Stomach (tissue), 8 donors: ENCODE measurements at regions not wholly inside any gene's neighbourhood (a gene's known extent, or its start where the extent isn't known, plus 50 kb on each side); places are given as distances from the start of the nearest gene placed in this dataset.

Experiments used
- DNase-seq, 2 donors: peaks; one replicate each; pipeline versions ENCODE4 v3.0.0 to v3.0.0-alpha.2; 2013 to 2019
- H3K27ac ChIP-seq, 5 donors: fragments of 200-600 bp in 4 of 5; sonication (generic) in 4 of 5; one replicate each; pipeline ENCODE4 v1.5.1; 2013 to 2019; ENCODE audit warnings: mild to moderate bottlenecking in 1 of 5, moderate library complexity in 1 of 5
- H3K27me3 ChIP-seq, 3 donors: fragments of 200-600 bp; sonication (generic); one replicate each; pipeline ENCODE4 v1.5.1; 2017 to 2019; ENCODE audit warnings: mixed run types in 1 of 3
- H3K36me3 ChIP-seq, 4 donors: fragments of 200-600 bp; sonication (generic); 1 replicate in 3 of 4; 2 replicates in 1 of 4; pipeline ENCODE4 v1.5.1; 2016 to 2019
- H3K4me1 ChIP-seq, 4 donors: fragments of 200-600 bp; sonication (generic); one replicate each; pipeline ENCODE4 v1.5.1; 2016 to 2019
- H3K4me3 ChIP-seq, 4 donors: fragments of 200-600 bp; sonication (generic) in 3 of 4; one replicate each; pipeline ENCODE4 v1.5.1; 2016 to 2019; ENCODE audit warnings: mild to moderate bottlenecking in 1 of 4
- H3K9me3 ChIP-seq, 4 donors: fragments of 200-600 bp; sonication (generic); one replicate each; pipeline ENCODE4 v1.5.1; 2016 to 2019
- EP300 ChIP-seq: sonication (generic); formaldehyde crosslinking; IDR thresholded peaks from one replicate; pipeline ENCODE4 v1.6.1; 2017; ENCODE audit warnings: antibody characterized with exemption
- POLR2A ChIP-seq, 4 donors: fragments of 450-650 bp; IDR thresholded peaks; one replicate each; pipeline ENCODE4 v1.6.1; 2016; ENCODE audit warnings: antibody characterized with exemption in 4 of 4, control low read depth in 2 of 4, mild to moderate bottlenecking in 1 of 4, moderate library complexity in 1 of 4
- POLR2AphosphoS5 ChIP-seq, 3 donors: sonication (generic); formaldehyde crosslinking; IDR thresholded peaks; one replicate each; pipeline ENCODE4 v1.6.1; 2016; ENCODE audit warnings: antibody characterized with exemption in 3 of 3
- WGBS, 5 donors: extraction: QIAGEN DNeasy Blood & Tissue Kit in 3 of 5; methylation state at CpG; one replicate each; pipeline versions ENCODE4 v1.1.5 to v1.1.7; 2013 to 2018; 5-methylcytosine and 5-hydroxymethylcytosine counted together
- intact Hi-C: fragments of 100-400 bp; cut with DNase I; formaldehyde crosslinking; loops from one replicate; pipeline ENCODE4 v1.15.1; 2023; ENCODE audit warnings: low total_unique reads
- TF ChIP-seq, protein P1 (sequence below), 7 experiments: fragments of 450-650 bp in 4 of 7; fragments of 200-600 bp in 3 of 7; sonication (generic) in 3 of 7; IDR thresholded peaks; one replicate each; pipeline ENCODE4 v1.5.1; 2016 to 2019; ENCODE audit warnings: antibody characterized with exemption in 7 of 7, control low read depth in 2 of 7, mild to moderate bottlenecking in 1 of 7
- donor health status: healthy with polysubstance abuse.
- donor health status: Bipolar disorder and iron deficiency.
- donor health status: healthy.

DNA sequence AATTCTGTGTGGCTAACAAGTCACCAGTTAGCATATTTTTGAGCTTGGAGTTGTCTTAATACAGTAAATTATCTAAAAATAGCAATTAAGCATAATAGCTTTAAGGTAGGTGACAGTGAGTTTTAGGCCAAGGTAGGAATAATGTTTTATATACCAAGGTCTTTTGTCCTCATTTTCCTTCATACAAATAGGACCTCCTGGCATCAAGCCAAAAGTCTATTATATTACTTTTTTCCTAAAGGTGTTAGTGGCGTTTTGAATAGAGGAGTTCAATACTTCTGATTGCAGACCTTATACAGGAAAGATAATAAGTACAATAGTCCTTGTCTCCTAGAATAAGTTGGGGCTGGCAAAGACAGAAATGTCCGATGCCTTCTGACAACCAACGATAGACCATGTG lies 2277.7 kb downstream of the TP53TG3F start:
- TF ChIP-seq POLR2AphosphoS5 (IDR thresholded peaks at IDR 0.05) (no peak), POLR2A (IDR thresholded peaks at IDR 0.05) (no peak), EP300 (no peak)
- TF ChIP-seq, protein P1, sequence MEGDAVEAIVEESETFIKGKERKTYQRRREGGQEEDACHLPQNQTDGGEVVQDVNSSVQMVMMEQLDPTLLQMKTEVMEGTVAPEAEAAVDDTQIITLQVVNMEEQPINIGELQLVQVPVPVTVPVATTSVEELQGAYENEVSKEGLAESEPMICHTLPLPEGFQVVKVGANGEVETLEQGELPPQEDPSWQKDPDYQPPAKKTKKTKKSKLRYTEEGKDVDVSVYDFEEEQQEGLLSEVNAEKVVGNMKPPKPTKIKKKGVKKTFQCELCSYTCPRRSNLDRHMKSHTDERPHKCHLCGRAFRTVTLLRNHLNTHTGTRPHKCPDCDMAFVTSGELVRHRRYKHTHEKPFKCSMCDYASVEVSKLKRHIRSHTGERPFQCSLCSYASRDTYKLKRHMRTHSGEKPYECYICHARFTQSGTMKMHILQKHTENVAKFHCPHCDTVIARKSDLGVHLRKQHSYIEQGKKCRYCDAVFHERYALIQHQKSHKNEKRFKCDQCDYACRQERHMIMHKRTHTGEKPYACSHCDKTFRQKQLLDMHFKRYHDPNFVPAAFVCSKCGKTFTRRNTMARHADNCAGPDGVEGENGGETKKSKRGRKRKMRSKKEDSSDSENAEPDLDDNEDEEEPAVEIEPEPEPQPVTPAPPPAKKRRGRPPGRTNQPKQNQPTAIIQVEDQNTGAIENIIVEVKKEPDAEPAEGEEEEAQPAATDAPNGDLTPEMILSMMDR (IDR thresholded peaks at IDR 0.05), result no peak
- no peaks in the 10 kb centered on the region for H3K4me1 ChIP-seq
- peaks cover 0 to 76% (median 32%) of the 10 kb centered on the region in 4 donors for H3K9me3 ChIP-seq
- H3K27me3 ChIP-seq, result no peaks in the 10 kb centered on the region
- no peak overlapping the region for H3K27ac ChIP-seq
- H3K36me3 ChIP-seq, result no peaks in the 10 kb centered on the region
- intact Hi-C loops, result loop anchor here (10.0 kb wide), 1 partner anchor 58 kb away; no protein-coding TSS in a partner anchor
- DNase-seq, result no peak
- H3K4me3 ChIP-seq, result no peak overlapping the region
- WGBS, 5 donors, result 77 to 87% (median 78%) methylated on average over 3 of the region's 3 CpGs

DNA sequence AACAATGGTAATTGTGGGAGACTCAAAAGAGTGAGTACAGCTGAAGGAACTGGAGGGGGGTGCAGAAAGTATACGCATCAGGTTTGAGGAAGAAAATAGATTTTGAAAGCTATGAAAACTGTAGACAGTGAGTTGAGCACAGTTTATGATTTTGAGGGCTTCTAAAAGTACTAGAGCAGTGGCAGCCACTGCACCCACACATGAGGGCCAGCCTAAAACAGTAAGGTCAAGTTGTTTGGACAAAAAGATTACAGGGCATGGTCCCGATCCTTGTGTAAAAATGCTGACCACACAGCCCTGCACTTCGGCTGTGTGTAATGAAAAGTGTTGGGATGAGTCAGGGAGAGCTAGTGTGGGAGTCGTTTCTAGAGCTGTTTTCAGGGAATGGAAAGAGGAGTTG lies 2282.1 kb downstream of the TP53TG3F start:
- Histone ChIP-seq H3K27me3 (no peaks in the 10 kb centered on the region), H3K9me3 (peaks cover 0 to 73% (median 13%) of the 10 kb centered on the region in 4 donors), H3K4me3 (no peak overlapping the region), H3K36me3 (no peaks in the 10 kb centered on the region), H3K4me1 (no peaks in the 10 kb centered on the region), H3K27ac (no peak overlapping the region)
- TF ChIP-seq EP300, result no peak
- no peak for TF ChIP-seq POLR2A (IDR thresholded peaks at IDR 0.05)
- TF ChIP-seq POLR2AphosphoS5 (IDR thresholded peaks at IDR 0.05), result no peak
- TF ChIP-seq, protein P1 (IDR thresholded peaks at IDR 0.05), result no peak
- WGBS, 5 donors, result 67 to 73% (median 68%) methylated on average over 4 of the region's 4 CpGs
- intact Hi-C loops, result no loop called here
- no peak for DNase-seq

DNA sequence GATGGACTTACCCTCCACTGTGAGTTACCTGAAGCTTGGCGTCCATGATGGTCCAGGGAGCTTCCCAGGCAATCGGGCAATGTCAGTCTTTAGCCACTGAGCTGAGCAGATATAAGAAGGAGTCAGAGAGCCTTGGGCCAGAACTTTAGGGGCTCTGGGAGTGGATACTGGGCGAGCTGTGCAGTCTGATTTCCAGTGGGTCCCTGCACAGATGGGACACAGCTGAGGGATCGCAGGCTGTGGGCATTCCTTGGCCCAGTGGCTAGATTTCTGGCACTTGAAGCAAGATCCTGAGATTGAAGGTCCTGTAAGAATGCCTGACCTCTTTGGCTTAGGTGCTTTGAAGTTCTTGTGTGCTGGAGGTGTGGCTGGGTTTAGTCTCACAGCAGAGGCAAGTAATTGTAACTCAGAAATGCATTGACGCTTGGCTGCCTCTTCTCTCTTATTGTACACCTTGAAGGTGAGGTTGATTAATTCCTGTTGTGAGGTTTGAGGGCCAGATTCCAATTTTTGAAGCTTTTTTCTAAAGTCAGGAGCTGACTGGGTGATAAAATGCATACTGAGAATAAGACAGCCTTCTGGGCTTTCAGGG lies 2283.8 kb downstream of the TP53TG3F start:
- intact Hi-C loops, result no loop called here
- Histone ChIP-seq H3K9me3 (peaks cover 0 to 87% (median 30%) of the 10 kb centered on the region in 4 donors), H3K27ac (no peak overlapping the region), H3K4me3 (no peak overlapping the region), H3K4me1 (no peaks in the 10 kb centered on the region), H3K27me3 (no peaks in the 10 kb centered on the region), H3K36me3 (no peaks in the 10 kb centered on the region)
- TF ChIP-seq POLR2A (IDR thresholded peaks at IDR 0.05) (no peak), POLR2AphosphoS5 (IDR thresholded peaks at IDR 0.05) (no peak), EP300 (no peak)
- TF ChIP-seq, protein P1 (IDR thresholded peaks at IDR 0.05), result no peak
- WGBS, 5 donors, result 48 to 63% (median 54%) methylated on average over 3 to 5 of the region's 5 CpGs
- DNase-seq, result no peak

DNA sequence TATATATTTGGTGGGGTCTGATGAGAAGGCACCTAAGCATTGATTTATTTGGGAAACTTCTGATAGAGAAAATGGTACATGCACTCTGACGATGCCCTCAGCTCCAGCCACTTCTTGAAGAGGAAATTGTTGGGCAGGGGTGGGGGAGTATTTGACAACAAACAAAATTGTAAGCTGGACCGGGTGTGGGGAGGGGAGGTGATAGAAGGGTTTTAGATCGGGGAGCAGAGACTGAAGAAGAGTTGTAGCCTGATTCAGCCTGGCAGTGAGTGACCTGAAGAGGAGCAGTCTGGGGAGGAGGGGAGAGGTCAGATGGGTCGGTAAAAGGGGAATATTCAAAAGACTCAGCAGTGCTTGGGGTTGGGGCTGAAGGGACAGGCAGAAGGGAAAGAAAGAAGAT lies 2284.7 kb downstream of the TP53TG3F start:
- WGBS, 5 donors, result 59 to 72% (median 62%) methylated on average over 4 of the region's 4 CpGs
- Histone ChIP-seq H3K4me1 (no peaks in the 10 kb centered on the region), H3K27ac (no peak overlapping the region), H3K27me3 (no peaks in the 10 kb centered on the region), H3K36me3 (no peaks in the 10 kb centered on the region), H3K9me3 (peaks cover 0 to 89% (median 38%) of the 10 kb centered on the region in 4 donors), H3K4me3 (no peak overlapping the region)
- intact Hi-C loops, result no loop called here
- DNase-seq, result no peak
- TF ChIP-seq, protein P1 (IDR thresholded peaks at IDR 0.05), result no peak
- no peak for TF ChIP-seq POLR2A (IDR thresholded peaks at IDR 0.05)
